COLO829 (cell line): ENCODE measurements at regions not wholly inside any gene's neighbourhood (a gene's known extent, or its start where the extent isn't known, plus 50 kb on each side); places are given as distances from the start of the nearest gene placed in this dataset.

Experiments
- DNase-seq: peaks from one replicate; pipeline ENCODE4 v3.0.0; 2012; ENCODE audit warnings: low spot score

- no peak for DNase-seq
These were observed 148.8 kb downstream of the GATB start for GRCh38 chr4:151611960-151612359.

GRCh38 chr4:151613290-151613689, 147.5 kb downstream of the GATB start:
- no peak for DNase-seq

- DNase-seq, result no peak
These were observed 146.2 kb downstream of the GATB start for GRCh38 chr4:151614561-151614960.

GRCh38 chr4:151618858-151619257, 141.9 kb downstream of the GATB start:
- DNase-seq, result no peak

- DNase-seq, result no peak
These were observed 140.7 kb downstream of the GATB start for GRCh38 chr4:151620066-151620465.
